ENCODE measurements at regions not wholly inside any gene's neighbourhood (a gene's known extent, or its start where the extent isn't known, plus 50 kb on each side); places are given as distances from the start of the nearest gene placed in this dataset.
A peak's percentile ranks its signal among the peaks of the same experiment; 100 is the strongest.
"Not testable (repeated sequence)": the region's sequence is repeated elsewhere in the genome, so short reads cannot be mapped to it uniquely, and the experiment has no call there.

- no peak for DNase-seq (ENCODE audit: low read depth)
Measured at GRCh38 chr6:72457738-72458137, 164.1 kb upstream of the KCNQ5 start.

- DNase-seq (ENCODE audit: low read depth), result no peak
Measured at GRCh38 chr6:72458521-72458920, 163.3 kb upstream of the KCNQ5 start.

- peak; percentile 13 for DNase-seq (ENCODE audit: low read depth)
Measured at GRCh38 chr6:72461144-72461543, 160.7 kb upstream of the KCNQ5 start.

GRCh38 chr6:72464246-72464645, 157.6 kb upstream of the KCNQ5 start:
- DNase-seq (ENCODE audit: low read depth), result no peak

- peak; percentile 90 for DNase-seq (ENCODE audit: low read depth)
Measured at GRCh38 chr6:72464791-72465691, 156.8 kb upstream of the KCNQ5 start.

GRCh38 chr6:72466471-72466870, 155.4 kb upstream of the KCNQ5 start:
- no peak for DNase-seq (ENCODE audit: low read depth)

GRCh38 chr6:72466971-72467566, 154.8 kb upstream of the KCNQ5 start:
- peak; percentile 31 for DNase-seq (ENCODE audit: low read depth)

- not testable (repeated sequence) for DNase-seq (ENCODE audit: low read depth)
Measured at GRCh38 chr6:72469406-72469983, 152.4 kb upstream of the KCNQ5 start.

GRCh38 chr6:72476051-72476450, 145.8 kb upstream of the KCNQ5 start:
- DNase-seq (ENCODE audit: low read depth), result no peak

GRCh38 chr6:72476646-72477045, 145.2 kb upstream of the KCNQ5 start:
- DNase-seq (ENCODE audit: low read depth), result no peak

GRCh38 chr6:72495441-72495840, 126.4 kb upstream of the KCNQ5 start:
- DNase-seq (ENCODE audit: low read depth), result no peak

- no peak for DNase-seq (ENCODE audit: low read depth)
Measured at GRCh38 chr6:72497186-72497585, 124.7 kb upstream of the KCNQ5 start.

GRCh38 chr6:72500669-72501068, 121.2 kb upstream of the KCNQ5 start:
- no peak for DNase-seq (ENCODE audit: low read depth)

GRCh38 chr6:72504406-72504805, 117.5 kb upstream of the KCNQ5 start:
- DNase-seq (ENCODE audit: low read depth), result no peak

- DNase-seq (ENCODE audit: low read depth), result no peak
Measured at GRCh38 chr6:72505446-72505845, 116.4 kb upstream of the KCNQ5 start.

GRCh38 chr6:72519871-72520270, 102.0 kb upstream of the KCNQ5 start:
- DNase-seq (ENCODE audit: low read depth), result no peak

- DNase-seq (ENCODE audit: low read depth), result no peak
Measured at GRCh38 chr6:72521684-72522083, 100.2 kb upstream of the KCNQ5 start.

- peak; percentile 10 for DNase-seq (ENCODE audit: low read depth)
Measured at GRCh38 chr6:72522735-72523141, 99.1 kb upstream of the KCNQ5 start.

- DNase-seq (ENCODE audit: low read depth), result peak; percentile 8
Measured at GRCh38 chr6:72524011-72524645, 97.7 kb upstream of the KCNQ5 start.

GRCh38 chr6:72525821-72526510, 95.9 kb upstream of the KCNQ5 start:
- DNase-seq (ENCODE audit: low read depth), result no peak

GRCh38 chr6:72530152-72530551, 91.7 kb upstream of the KCNQ5 start:
- DNase-seq (ENCODE audit: low read depth), result no peak

GRCh38 chr6:72530750-72531149, 91.1 kb upstream of the KCNQ5 start:
- no peak for DNase-seq (ENCODE audit: low read depth)

Data from Daoy (cell line).